MM.1S (cell line): ENCODE measurements at regions not wholly inside any gene's neighbourhood (a gene's known extent, or its start where the extent isn't known, plus 50 kb on each side); places are given as distances from the start of the nearest gene placed in this dataset.

Experiments
- CTCF ChIP-seq: fragments of 300-600 bp; sonication (generic); IDR thresholded peaks from 2 replicates; pipeline ENCODE4 v1.5.1; 2016; ENCODE audit warnings: antibody characterized with exemption, low read length, mixed read lengths
- EZH2phosphoT487 ChIP-seq: fragments of 300-600 bp; sonication (generic); IDR thresholded peaks from 2 replicates; pipeline ENCODE4 v1.6.1; 2018; ENCODE audit warnings: antibody characterized with exemption, low read length

GRCh38 chr6:106749609-106750008 lies 120.2 kb downstream of the QRSL1 start:
- no peak for TF ChIP-seq CTCF
- no peak for TF ChIP-seq EZH2phosphoT487
